Thyroid gland (tissue), 4 donors: ENCODE measurements at regions not wholly inside any gene's neighbourhood (a gene's known extent, or its start where the extent isn't known, plus 50 kb on each side); places are given as distances from the start of the nearest gene placed in this dataset.

Source experiments
- CTCF ChIP-seq, 6 experiments: fragments of 200-600 bp in 3 of 6; fragments of 450-650 bp in 3 of 6; sonication (generic) in 3 of 6; IDR thresholded peaks; one replicate each; pipeline ENCODE4 v1.5.1; 2016 to 2019; ENCODE audit warnings: antibody characterized with exemption in 6 of 6, mild to moderate bottlenecking in 2 of 6, inconsistent platforms in 1 of 6, moderate library complexity in 1 of 6
- POLR2A ChIP-seq, 2 donors: fragments of 450-650 bp; IDR thresholded peaks; one replicate each; pipeline ENCODE4 v1.6.1; 2017; ENCODE audit warnings: antibody characterized with exemption in 2 of 2, mild to moderate bottlenecking in 2 of 2, moderate library complexity in 1 of 2

GRCh38 chr12:105968025-105968424 lies 170.7 kb downstream of the NUAK1 start:
- TF ChIP-seq CTCF (IDR thresholded peaks at IDR 0.05) (no peak), POLR2A (IDR thresholded peaks at IDR 0.05) (no peak)
